SK-N-SH treated with all-trans-retinoic acid at 6 μM for 48 hours (cell line): ENCODE measurements at regions not wholly inside any gene's neighbourhood (a gene's known extent, or its start where the extent isn't known, plus 50 kb on each side); places are given as distances from the start of the nearest gene placed in this dataset.

ENCODE experiments used
- ATAC-seq: fragments of 200-7000 bp; cut with Tn5 transposase; 3 replicates; pipeline ENCODE4 v1.9.1; 2020; ENCODE audit warnings: mild to moderate bottlenecking, moderate library complexity
- BACH2 ChIP-seq: fragments of 250-450 bp; sonication (Bioruptor Pico); IDR thresholded peaks from 2 replicates; pipeline ENCODE4 v1.9.0; 2021; ENCODE audit warnings: mild to moderate bottlenecking, borderline replicate concordance
- CREB5 ChIP-seq: fragments of 250-450 bp; sonication (Bioruptor Pico); IDR thresholded peaks from 2 replicates; pipeline ENCODE4 v1.5.1; 2020; ENCODE audit warnings: low read depth, mild to moderate bottlenecking, moderate library complexity
- CSDC2 ChIP-seq: fragments of 250-450 bp; sonication (Bioruptor Pico); IDR thresholded peaks from 2 replicates; pipeline ENCODE4 v1.5.0; 2020; ENCODE audit warnings: mild to moderate bottlenecking, moderate library complexity
- CSRNP3 ChIP-seq: fragments of 250-450 bp; sonication (Bioruptor Pico); IDR thresholded peaks from 2 replicates; pipeline ENCODE4 v1.5.1; 2021; ENCODE audit warnings: mild to moderate bottlenecking, moderate library complexity
- ESRRG ChIP-seq: fragments of 250-450 bp; sonication (Bioruptor Pico); IDR thresholded peaks from 2 replicates; pipeline ENCODE4 v1.6.1; 2021; ENCODE audit warnings: mild to moderate bottlenecking
- GLIS3 ChIP-seq: fragments of 250-450 bp; sonication (Bioruptor Pico); IDR thresholded peaks from 2 replicates; pipeline ENCODE4 v1.5.0; 2020; ENCODE audit warnings: mild to moderate bottlenecking, moderate library complexity
- ISL1 ChIP-seq: fragments of 250-450 bp; sonication (Bioruptor Pico); IDR thresholded peaks from 2 replicates; pipeline ENCODE4 v2.1.2; 2022; ENCODE audit warnings: mild to moderate bottlenecking, moderate library complexity
- OSR1 ChIP-seq: fragments of 250-450 bp; sonication (Bioruptor Pico); IDR thresholded peaks from 2 replicates; pipeline ENCODE4 v1.8.0; 2022; ENCODE audit warnings: moderate library complexity, mild to moderate bottlenecking, inconsistent platforms
- POU6F1 ChIP-seq: fragments of 250-450 bp; sonication (Bioruptor Pico); IDR thresholded peaks from 2 replicates; pipeline ENCODE4 v1.8.0; 2021; ENCODE audit warnings: low read depth, mild to moderate bottlenecking, moderate library complexity, borderline replicate concordance
- PPARA ChIP-seq: fragments of 250-450 bp; sonication (Bioruptor Pico); IDR thresholded peaks from 2 replicates; pipeline ENCODE4 v1.5.0; 2020; ENCODE audit warnings: mild to moderate bottlenecking, borderline replicate concordance
- RARB ChIP-seq: fragments of 250-450 bp; sonication (Bioruptor Pico); IDR thresholded peaks from 2 replicates; pipeline ENCODE4 v1.8.0; 2021; ENCODE audit warnings: mild to moderate bottlenecking, moderate library complexity
- SNAI2 ChIP-seq: fragments of 250-450 bp; sonication (Bioruptor Pico); IDR thresholded peaks from 2 replicates; pipeline ENCODE4 v1.5.0; 2020; ENCODE audit warnings: mild to moderate bottlenecking, moderate library complexity
- TCF4 ChIP-seq: fragments of 250-450 bp; sonication (Bioruptor Pico); IDR thresholded peaks from 2 replicates; pipeline ENCODE4 v1.8.0; 2021; ENCODE audit warnings: mild to moderate bottlenecking, moderate library complexity, borderline replicate concordance
- TOX ChIP-seq: fragments of 250-450 bp; sonication (Bioruptor Pico); IDR thresholded peaks from 2 replicates; pipeline ENCODE4 v1.8.0; 2021; ENCODE audit warnings: mild to moderate bottlenecking, moderate library complexity, borderline replicate concordance
- TSHZ2 ChIP-seq: fragments of 250-450 bp; sonication (Bioruptor Pico); IDR thresholded peaks from 2 replicates; pipeline ENCODE4 v1.5.0; 2020; ENCODE audit warnings: mild to moderate bottlenecking, moderate library complexity
- ZC3H10 ChIP-seq: fragments of 250-450 bp; sonication (Bioruptor Pico); IDR thresholded peaks from 2 replicates; pipeline ENCODE4 v1.5.1; 2021; ENCODE audit warnings: mild to moderate bottlenecking, moderate library complexity
- ZFP3 ChIP-seq: fragments of 250-450 bp; sonication (Bioruptor Pico); IDR thresholded peaks from 2 replicates; pipeline ENCODE4 v1.5.0; 2020; ENCODE audit warnings: mild to moderate bottlenecking, moderate library complexity
- ZFP30 ChIP-seq: fragments of 450-650 bp; formaldehyde crosslinking; IDR thresholded peaks from 2 replicates; pipeline ENCODE4 v1.5.0; 2022; ENCODE audit warnings: mild to moderate bottlenecking, moderate library complexity
- ZNF565 ChIP-seq: fragments of 450-650 bp; formaldehyde crosslinking; conservative IDR thresholded peaks from 2 replicates; pipeline ENCODE4 v1.5.0; 2020; ENCODE audit warnings: low read depth, mild to moderate bottlenecking, moderate library complexity
- ZNF70 ChIP-seq: fragments of 450-650 bp; formaldehyde crosslinking; IDR thresholded peaks from 2 replicates; pipeline ENCODE4 v1.5.0; 2020; ENCODE audit warnings: mild to moderate bottlenecking, moderate library complexity
- ZNF8 ChIP-seq: fragments of 450-650 bp; formaldehyde crosslinking; IDR thresholded peaks from 2 replicates; pipeline ENCODE4 v1.5.0; 2020; ENCODE audit warnings: mild to moderate bottlenecking, moderate library complexity

- TF ChIP-seq POU6F1 (no peak), ISL1 (no peak), TSHZ2 (CRISPR knock-in tag) (no peak), PPARA (CRISPR knock-in tag) (no peak), GLIS3 (CRISPR knock-in tag) (no peak)
- no peak for ATAC-seq
Measured at GRCh38 chr13:78977311-78977710, 318.4 kb upstream of the OBI1 start.

- no peak for ATAC-seq
- no peak for TF ChIP-seq ZFP30
- TF ChIP-seq BACH2 (CRISPR knock-in tag): no peak
- no peak for TF ChIP-seq ESRRG (CRISPR knock-in tag)
- TF ChIP-seq GLIS3 (CRISPR knock-in tag): no peak
- no peak for TF ChIP-seq RARB (CRISPR knock-in tag)
- no peak for TF ChIP-seq ZNF8
- TF ChIP-seq OSR1 (CRISPR knock-in tag): no peak
- no peak for TF ChIP-seq CSRNP3 (CRISPR knock-in tag)
- no peak for TF ChIP-seq ZC3H10 (CRISPR knock-in tag)
- no peak for TF ChIP-seq CREB5
- TF ChIP-seq TCF4 (CRISPR knock-in tag): no peak
- TF ChIP-seq ZNF565: no peak
- no peak for TF ChIP-seq ZNF70 (CRISPR knock-in tag)
- TF ChIP-seq TOX (CRISPR knock-in tag): no peak
- TF ChIP-seq, all 23 proteins: peak for 0
Measured at GRCh38 chr13:78976696-78977095, 317.7 kb upstream of the OBI1 start.

GRCh38 chr13:78972561-78972960, 313.6 kb upstream of the OBI1 start:
- no peak for ATAC-seq
- no peak for TF ChIP-seq TCF4 (CRISPR knock-in tag)
- TF ChIP-seq TOX (CRISPR knock-in tag): no peak
- no peak for TF ChIP-seq ISL1
- TF ChIP-seq GLIS3 (CRISPR knock-in tag): no peak
- TF ChIP-seq PPARA (CRISPR knock-in tag): no peak
- TF ChIP-seq SNAI2 (CRISPR knock-in tag): no peak
- no peak for TF ChIP-seq ZC3H10 (CRISPR knock-in tag)
- TF ChIP-seq TSHZ2 (CRISPR knock-in tag): no peak
- TF ChIP-seq RARB (CRISPR knock-in tag): no peak
- TF ChIP-seq ZFP30: no peak
- TF ChIP-seq BACH2 (CRISPR knock-in tag): no peak
- no peak for TF ChIP-seq OSR1 (CRISPR knock-in tag)
- no peak for TF ChIP-seq ZNF70 (CRISPR knock-in tag)
- TF ChIP-seq ZNF8: no peak
- no peak for TF ChIP-seq CSRNP3 (CRISPR knock-in tag)
- TF ChIP-seq CREB5: no peak
- no peak for TF ChIP-seq ZFP3 (CRISPR knock-in tag)
- no peak for TF ChIP-seq ZNF565
- TF ChIP-seq CSDC2 (CRISPR knock-in tag): no peak
- TF ChIP-seq ESRRG (CRISPR knock-in tag): no peak
